HUES48 (cell line): ENCODE measurements at regions not wholly inside any gene's neighbourhood (a gene's known extent, or its start where the extent isn't known, plus 50 kb on each side); places are given as distances from the start of the nearest gene placed in this dataset.

ENCODE experiments used
- H3K27ac ChIP-seq: one replicate; pipeline ENCODE4 v1.7.0; 2013; ENCODE audit warnings: low read depth, low read length, inconsistent platforms
- H3K27me3 ChIP-seq: 2 replicates; pipeline ENCODE4 v1.6.1; 2013; ENCODE audit warnings: mild to moderate bottlenecking, low read length; ENCODE audit not compliant: control insufficient read depth, insufficient read depth
- H3K36me3 ChIP-seq: 2 replicates; pipeline ENCODE4 v1.6.1; 2013; ENCODE audit warnings: low read length; ENCODE audit not compliant: control insufficient read depth, insufficient read depth
- H3K4me1 ChIP-seq: 2 replicates; pipeline ENCODE4 v1.6.1; 2013; ENCODE audit warnings: mild to moderate bottlenecking, low read length; ENCODE audit not compliant: control insufficient read depth, insufficient read depth
- H3K4me3 ChIP-seq: 2 replicates; pipeline ENCODE4 v1.5.1; 2013; ENCODE audit warnings: mild to moderate bottlenecking, low read depth, low read length
- H3K9ac ChIP-seq: 2 replicates; pipeline ENCODE4 v1.6.1; 2013; ENCODE audit warnings: mild to moderate bottlenecking, low read depth, low read length, moderate library complexity
- H3K9me3 ChIP-seq: 2 replicates; pipeline ENCODE4 v1.6.1; 2013; ENCODE audit warnings: low read length; ENCODE audit not compliant: control insufficient read depth, insufficient read depth

DNA sequence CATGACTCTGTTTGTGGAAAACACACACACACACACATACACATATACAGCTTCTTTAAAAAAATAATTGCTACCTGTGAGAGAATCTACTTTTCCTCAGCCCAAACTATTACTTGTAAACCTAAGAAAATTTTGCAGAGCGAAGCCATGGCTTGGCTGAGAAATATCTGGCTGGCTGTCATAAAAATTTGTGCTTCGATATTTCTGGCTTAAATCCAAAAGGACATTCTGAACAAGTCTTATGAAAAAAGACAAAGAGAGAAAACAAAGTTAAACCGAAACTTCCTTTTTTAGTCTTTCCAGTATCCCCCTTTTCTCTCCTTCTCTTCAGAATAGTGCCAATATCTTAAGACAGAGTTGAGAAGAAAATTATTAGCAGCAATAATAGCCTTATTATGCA is 2048.0 kb downstream of the SUCLG1 start:
- no peaks in the 10 kb centered on the region for H3K27me3 ChIP-seq
- H3K9me3 ChIP-seq: no peaks in the 10 kb centered on the region; the same call in 1 of the 2 replicates
- H3K27ac ChIP-seq: no peak overlapping the region
- no peaks in the 10 kb centered on the region for H3K4me1 ChIP-seq
- no peak overlapping the region for H3K9ac ChIP-seq
- no peak overlapping the region for H3K4me3 ChIP-seq
- H3K36me3 ChIP-seq: no peaks in the 10 kb centered on the region

DNA sequence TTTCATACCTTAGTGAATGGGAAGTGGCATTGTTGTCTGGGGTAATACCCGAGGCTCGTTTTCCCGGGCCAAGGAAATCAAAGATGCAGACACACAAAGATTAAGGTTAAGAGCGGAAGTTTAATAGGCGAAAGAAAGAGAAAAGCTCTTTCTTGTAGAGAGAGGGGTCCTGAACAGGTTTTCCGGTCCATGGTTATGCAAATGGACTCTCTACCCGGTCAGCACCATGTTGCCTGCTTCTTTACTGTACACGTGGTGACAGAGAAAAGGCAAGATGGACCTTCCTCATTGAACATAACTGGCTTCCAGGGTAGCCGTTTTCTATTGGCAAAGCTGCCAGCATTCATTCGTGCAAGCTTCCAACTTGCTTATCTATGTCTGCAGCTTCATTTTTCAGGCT is 2063.5 kb downstream of the SUCLG1 start:
- H3K27ac ChIP-seq: no peak overlapping the region
- H3K9me3 ChIP-seq: no peaks in the 10 kb centered on the region
- H3K27me3 ChIP-seq: no peaks in the 10 kb centered on the region
- H3K4me3 ChIP-seq: no peak overlapping the region
- no peaks in the 10 kb centered on the region for H3K36me3 ChIP-seq
- H3K9ac ChIP-seq: no peak overlapping the region
- H3K4me1 ChIP-seq: no peaks in the 10 kb centered on the region

DNA sequence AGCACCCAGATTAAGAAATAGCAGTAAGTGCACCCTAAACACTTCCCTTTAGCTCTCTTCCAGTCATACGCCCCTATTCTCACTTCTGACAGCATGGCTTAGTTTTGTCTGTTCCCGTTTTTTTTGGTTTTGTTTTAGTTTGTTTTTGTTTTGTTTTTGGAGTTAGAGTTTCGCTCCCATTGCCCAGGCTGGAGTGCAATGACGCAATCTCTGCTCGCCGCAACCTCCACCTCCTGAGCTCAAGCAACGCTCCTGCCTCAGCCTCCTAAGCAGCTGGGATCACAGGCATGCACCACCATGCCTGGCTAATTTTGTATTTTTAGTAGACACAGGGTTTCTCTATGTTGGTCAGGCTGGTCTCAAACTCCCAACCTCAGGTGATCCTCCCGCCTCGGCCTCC is 2067.7 kb downstream of the SUCLG1 start:
- Histone ChIP-seq H3K9me3 (no peaks in the 10 kb centered on the region), H3K9ac (no peak overlapping the region), H3K27me3 (no peaks in the 10 kb centered on the region), H3K36me3 (no peaks in the 10 kb centered on the region), H3K4me3 (no peak overlapping the region), H3K4me1 (no peaks in the 10 kb centered on the region), H3K27ac (no peak overlapping the region)

DNA sequence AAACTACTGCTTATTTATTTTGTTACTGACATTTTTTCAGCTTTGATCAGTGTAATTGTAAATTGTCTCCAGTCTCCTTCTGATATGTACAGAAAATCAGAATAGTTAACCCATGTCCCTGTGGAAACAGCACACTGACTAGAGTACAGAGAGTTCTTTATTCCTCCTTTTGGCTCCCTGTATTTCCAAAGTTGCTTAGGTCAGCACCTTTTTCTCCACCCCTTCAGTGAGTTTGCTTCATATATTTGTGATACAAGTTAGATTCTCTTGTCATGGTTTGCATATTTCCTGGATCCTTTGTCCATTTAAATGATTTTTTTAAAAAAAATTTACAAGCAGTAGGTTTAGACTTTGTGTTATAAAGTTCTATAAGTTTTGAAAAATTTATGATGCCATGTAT is 2051.1 kb upstream of the LRRTM1 start:
- Histone ChIP-seq H3K27ac (no peak overlapping the region), H3K27me3 (no peaks in the 10 kb centered on the region), H3K4me1 (no peaks in the 10 kb centered on the region), H3K4me3 (no peak overlapping the region), H3K9ac (no peak overlapping the region), H3K36me3 (no peaks in the 10 kb centered on the region), H3K9me3 (no peaks in the 10 kb centered on the region)

DNA sequence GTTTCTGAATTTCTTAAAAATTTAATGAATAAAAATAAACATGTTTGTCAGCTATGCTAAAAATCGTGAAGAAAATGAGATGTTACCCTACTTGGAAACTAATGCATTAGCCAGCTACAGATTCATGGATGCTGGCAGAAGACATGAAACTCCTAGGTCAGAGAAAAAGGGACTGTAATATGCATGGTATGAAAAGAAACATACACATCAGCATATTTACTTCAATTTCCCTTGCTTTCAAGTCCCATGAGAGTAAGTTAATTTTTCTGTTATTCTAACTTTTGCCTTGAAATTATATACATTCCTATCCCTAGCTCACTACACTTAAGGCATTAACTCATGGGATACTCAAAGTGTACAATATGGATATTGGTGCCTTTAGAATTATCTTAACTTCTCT is 2041.4 kb upstream of the LRRTM1 start:
- Histone ChIP-seq H3K27ac (no peak overlapping the region), H3K4me1 (peaks cover 3% of the 10 kb centered on the region; the same call in 1 of the 2 replicates), H3K4me3 (no peak overlapping the region), H3K36me3 (no peaks in the 10 kb centered on the region), H3K9me3 (no peaks in the 10 kb centered on the region), H3K27me3 (no peaks in the 10 kb centered on the region), H3K9ac (no peak overlapping the region)

DNA sequence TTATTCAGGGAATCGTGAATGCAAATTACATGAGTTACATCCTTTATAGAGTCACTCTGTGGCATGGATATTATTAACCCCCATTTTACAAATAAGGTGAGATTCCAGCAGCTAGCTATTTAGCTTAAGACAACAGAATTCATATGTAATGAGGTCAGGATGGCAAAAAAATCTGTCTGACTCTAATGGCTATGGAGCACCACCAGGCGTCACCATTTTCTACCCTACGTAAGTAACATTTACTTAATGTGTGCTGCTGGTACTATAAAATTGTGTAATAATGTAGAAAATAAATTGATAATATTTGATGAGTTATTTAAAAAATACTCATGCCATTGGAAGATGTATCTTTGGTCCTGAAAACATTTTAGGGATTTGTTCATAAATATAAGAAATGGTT is 2040.1 kb upstream of the LRRTM1 start:
- no peak overlapping the region for H3K27ac ChIP-seq
- no peaks in the 10 kb centered on the region for H3K27me3 ChIP-seq
- no peaks in the 10 kb centered on the region for H3K9me3 ChIP-seq
- H3K36me3 ChIP-seq: no peaks in the 10 kb centered on the region
- peaks cover 3% of the 10 kb centered on the region; the same call in 1 of the 2 replicates for H3K4me1 ChIP-seq
- H3K4me3 ChIP-seq: no peak overlapping the region
- H3K9ac ChIP-seq: no peak overlapping the region

DNA sequence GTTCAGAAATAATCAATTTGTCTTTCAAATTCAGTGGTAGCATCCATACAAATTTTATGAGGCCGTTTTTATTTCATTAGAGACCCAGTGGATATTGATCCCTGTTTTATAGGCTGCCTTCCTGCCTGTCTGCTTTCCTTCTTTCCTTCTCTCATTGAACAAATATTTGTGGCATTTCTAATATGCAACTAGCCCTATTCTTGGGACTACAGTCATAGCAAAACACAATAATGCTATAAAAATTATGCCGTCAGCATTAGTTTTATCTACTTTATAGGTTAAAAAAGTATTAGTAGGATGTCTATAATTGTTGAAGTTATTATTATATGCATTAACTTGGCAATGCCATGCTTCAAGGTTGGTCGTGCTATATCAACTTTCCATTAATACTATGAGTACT is 2037.8 kb upstream of the LRRTM1 start:
- Histone ChIP-seq H3K27me3 (no peaks in the 10 kb centered on the region), H3K36me3 (no peaks in the 10 kb centered on the region), H3K27ac (no peak overlapping the region), H3K9me3 (no peaks in the 10 kb centered on the region), H3K9ac (no peak overlapping the region), H3K4me3 (no peak overlapping the region), H3K4me1 (peaks cover 3% of the 10 kb centered on the region; the same call in 1 of the 2 replicates)

DNA sequence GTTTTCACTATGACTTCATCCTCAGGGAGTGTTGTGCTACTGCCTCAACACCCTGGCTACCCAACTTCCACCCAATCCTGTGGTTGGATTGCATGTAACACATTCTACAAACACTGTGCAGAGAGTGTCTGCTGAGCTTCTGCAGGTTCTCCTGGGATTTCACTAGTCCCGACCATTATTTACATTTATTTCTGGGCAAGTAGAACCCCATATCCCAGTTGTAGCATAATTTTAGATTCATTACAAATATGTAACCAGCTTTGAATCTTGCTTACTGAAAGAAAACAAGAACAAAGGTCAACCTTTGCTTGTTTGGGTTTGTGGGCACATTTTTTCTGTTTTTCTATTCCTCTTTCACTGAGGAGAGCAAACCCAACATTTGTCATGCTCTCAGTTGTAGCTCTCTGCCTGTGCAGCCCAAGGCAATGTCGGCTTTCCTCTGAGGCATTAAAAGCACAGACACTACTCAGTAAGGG is 2036.1 kb upstream of the LRRTM1 start:
- no peaks in the 10 kb centered on the region for H3K27me3 ChIP-seq
- H3K36me3 ChIP-seq: no peaks in the 10 kb centered on the region
- no peaks in the 10 kb centered on the region for H3K9me3 ChIP-seq
- H3K4me3 ChIP-seq: no peak overlapping the region
- no peak overlapping the region for H3K27ac ChIP-seq
- H3K4me1 ChIP-seq: peaks cover 3% of the 10 kb centered on the region; the same call in 1 of the 2 replicates
- no peak overlapping the region for H3K9ac ChIP-seq

DNA sequence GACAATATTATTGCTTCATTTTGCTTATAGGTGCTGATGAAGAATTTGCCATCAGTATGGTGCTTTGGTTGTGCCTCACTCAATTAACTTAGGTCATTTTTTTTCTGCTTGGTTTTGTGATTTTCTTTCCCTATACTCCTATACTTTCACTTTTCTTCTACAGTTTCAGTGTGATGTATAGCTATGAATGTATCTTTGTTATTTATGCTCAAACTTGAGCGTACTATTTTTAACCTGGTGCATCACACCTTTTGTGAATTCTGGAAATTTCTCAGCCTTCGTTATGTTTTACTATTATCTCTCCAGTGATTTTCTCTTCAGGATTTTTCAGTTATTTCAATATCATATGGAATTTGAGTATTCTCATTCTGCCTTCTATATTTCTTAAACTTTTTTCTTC is 2035.3 kb upstream of the LRRTM1 start:
- Histone ChIP-seq H3K36me3 (no peaks in the 10 kb centered on the region), H3K27me3 (no peaks in the 10 kb centered on the region), H3K9me3 (no peaks in the 10 kb centered on the region), H3K4me3 (no peak overlapping the region), H3K27ac (no peak overlapping the region), H3K9ac (no peak overlapping the region), H3K4me1 (peaks cover 3% of the 10 kb centered on the region; the same call in 1 of the 2 replicates)

DNA sequence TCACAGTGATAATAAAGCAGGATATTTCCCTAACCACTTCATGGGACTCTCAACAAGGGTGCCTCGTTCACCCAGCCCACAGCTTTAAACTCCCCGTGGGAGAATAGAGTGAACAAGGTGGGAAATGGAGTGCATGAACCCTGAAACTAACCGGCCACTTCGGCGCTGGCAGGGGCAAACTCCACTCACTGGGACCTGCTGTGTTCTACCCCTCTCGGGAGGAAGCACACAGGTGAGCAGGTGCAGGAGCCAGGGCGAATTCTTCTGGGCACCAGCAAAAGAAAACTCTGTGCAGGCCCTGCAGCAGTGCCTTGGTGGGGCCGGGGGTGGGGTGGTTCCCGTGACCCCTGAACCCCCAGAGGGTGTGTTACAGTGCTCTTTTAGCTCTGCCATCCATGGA is 2029.1 kb upstream of the LRRTM1 start:
- H3K4me3 ChIP-seq: no peak overlapping the region
- H3K4me1 ChIP-seq: no peaks in the 10 kb centered on the region
- no peak overlapping the region for H3K27ac ChIP-seq
- no peaks in the 10 kb centered on the region for H3K9me3 ChIP-seq
- no peak overlapping the region for H3K9ac ChIP-seq
- no peaks in the 10 kb centered on the region for H3K27me3 ChIP-seq
- H3K36me3 ChIP-seq: no peaks in the 10 kb centered on the region

DNA sequence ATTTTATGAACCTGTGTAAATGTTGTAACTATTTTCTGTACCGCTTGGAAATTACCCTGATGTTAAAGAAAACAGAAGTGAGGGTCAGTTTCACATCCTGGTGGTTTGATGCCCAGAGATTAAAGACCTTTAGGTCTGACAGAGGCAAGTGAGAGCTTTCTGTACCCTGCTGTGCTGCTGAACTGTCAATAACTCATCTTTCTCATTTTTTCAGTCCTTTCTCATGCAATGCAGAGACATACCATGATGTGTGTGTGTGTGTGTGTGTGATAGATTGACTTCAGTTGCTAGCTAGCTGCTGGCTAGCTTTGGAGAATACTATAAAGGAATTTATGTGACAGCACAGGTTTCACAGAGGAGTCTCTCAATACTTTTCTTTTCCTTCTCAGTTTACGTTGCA is 2025.6 kb upstream of the LRRTM1 start:
- Histone ChIP-seq H3K9ac (no peak overlapping the region), H3K4me3 (no peak overlapping the region)

More for the DNA sequence above, 2025.6 kb upstream of the LRRTM1 start:
- H3K27ac ChIP-seq: no peak overlapping the region
- H3K36me3 ChIP-seq: no peaks in the 10 kb centered on the region
- H3K9me3 ChIP-seq: no peaks in the 10 kb centered on the region
- H3K27me3 ChIP-seq: no peaks in the 10 kb centered on the region
- no peaks in the 10 kb centered on the region for H3K4me1 ChIP-seq
